ENCODE measurements at regions not wholly inside any gene's neighbourhood (a gene's known extent, or its start where the extent isn't known, plus 50 kb on each side); places are given as distances from the start of the nearest gene placed in this dataset.

- Histone ChIP-seq H3K9ac (ENCODE audit: low read length) (no peak overlapping the region), H3K4me3 (ENCODE audit: low read depth, low read length, poor library complexity, severe bottlenecking) (no peak overlapping the region), H3K4me2 (ENCODE audit: low read length) (no peak overlapping the region), H3K79me2 (ENCODE audit: insufficient read depth, low read length) (no peaks in the 10 kb centered on the region), H3K9me2 (ENCODE audit: low read depth, low read length) (no peaks in the 10 kb centered on the region), H3K27me3 (ENCODE audit: insufficient read depth, low read length) (no peaks in the 10 kb centered on the region), H3K36me3 (ENCODE audit: insufficient read depth, low read length) (no peaks in the 10 kb centered on the region), H3K27ac (ENCODE audit: low read depth, low read length, poor library complexity, severe bottlenecking) (no peak overlapping the region), H3K9me3 (ENCODE audit: low read length) (no peaks in the 10 kb centered on the region), H3K4me1 (ENCODE audit: insufficient read depth, low read length, severe bottlenecking) (no peaks in the 10 kb centered on the region), H3F3A (ENCODE audit: insufficient read depth, low read length) (no peaks in the 10 kb centered on the region), H4K20me1 (ENCODE audit: insufficient read depth, low read length) (no peaks in the 10 kb centered on the region), H2AFZ (ENCODE audit: low read length) (no peak overlapping the region)
- TF ChIP-seq CTCF (IDR thresholded peaks at IDR 0.05; ENCODE audit: low read length) (no peak), EZH2 (IDR thresholded peaks at IDR 0.05; ENCODE audit: borderline replicate concordance, low read length) (no peak)
Measured at GRCh38 chrX:75625232-75625631, 102.4 kb upstream of the ZDHHC15 start.

- Histone ChIP-seq H3K27ac (ENCODE audit: low read depth, low read length, poor library complexity, severe bottlenecking) (no peak overlapping the region), H3K27me3 (ENCODE audit: insufficient read depth, low read length) (no peaks in the 10 kb centered on the region), H3F3A (ENCODE audit: insufficient read depth, low read length) (no peaks in the 10 kb centered on the region), H3K4me3 (ENCODE audit: low read depth, low read length, poor library complexity, severe bottlenecking) (no peak overlapping the region), H3K4me2 (ENCODE audit: low read length) (no peak overlapping the region), H3K9ac (ENCODE audit: low read length) (no peak overlapping the region), H3K79me2 (ENCODE audit: insufficient read depth, low read length) (no peaks in the 10 kb centered on the region), H3K4me1 (ENCODE audit: insufficient read depth, low read length, severe bottlenecking) (no peaks in the 10 kb centered on the region), H3K9me2 (ENCODE audit: low read depth, low read length) (no peaks in the 10 kb centered on the region), H2AFZ (ENCODE audit: low read length) (no peak overlapping the region), H3K36me3 (ENCODE audit: insufficient read depth, low read length) (no peaks in the 10 kb centered on the region), H3K9me3 (ENCODE audit: low read length) (no peaks in the 10 kb centered on the region), H4K20me1 (ENCODE audit: insufficient read depth, low read length) (no peaks in the 10 kb centered on the region)
- TF ChIP-seq CTCF (IDR thresholded peaks at IDR 0.05; ENCODE audit: low read length) (no peak), EZH2 (IDR thresholded peaks at IDR 0.05; ENCODE audit: borderline replicate concordance, low read length) (no peak)
Measured at GRCh38 chrX:75623535-75623934, 100.7 kb upstream of the ZDHHC15 start.

GRCh38 chrX:75609406-75609805 lies 86.6 kb upstream of the ZDHHC15 start:
- no peak overlapping the region for H2AFZ ChIP-seq (ENCODE audit: low read length)
- H3K4me3 ChIP-seq (ENCODE audit: low read depth, low read length, poor library complexity, severe bottlenecking) = no peak overlapping the region
- TF ChIP-seq EZH2 (IDR thresholded peaks at IDR 0.05; ENCODE audit: borderline replicate concordance, low read length) (no peak), CTCF (IDR thresholded peaks at IDR 0.05; ENCODE audit: low read length) (no peak)
- no peaks in the 10 kb centered on the region for H3K27me3 ChIP-seq (ENCODE audit: insufficient read depth, low read length)
- H3K9ac ChIP-seq (ENCODE audit: low read length) = no peak overlapping the region
- no peaks in the 10 kb centered on the region for H3K4me1 ChIP-seq (ENCODE audit: insufficient read depth, low read length, severe bottlenecking)
- no peaks in the 10 kb centered on the region for H3K9me3 ChIP-seq (ENCODE audit: low read length)
- H3K79me2 ChIP-seq (ENCODE audit: insufficient read depth, low read length) = no peaks in the 10 kb centered on the region
- H3K27ac ChIP-seq (ENCODE audit: low read depth, low read length, poor library complexity, severe bottlenecking) = no peak overlapping the region
- no peaks in the 10 kb centered on the region for H3K9me2 ChIP-seq (ENCODE audit: low read depth, low read length)
- no peaks in the 10 kb centered on the region for H4K20me1 ChIP-seq (ENCODE audit: insufficient read depth, low read length)
- H3K36me3 ChIP-seq (ENCODE audit: insufficient read depth, low read length) = no peaks in the 10 kb centered on the region
- H3F3A ChIP-seq (ENCODE audit: insufficient read depth, low read length) = no peaks in the 10 kb centered on the region
- no peak overlapping the region for H3K4me2 ChIP-seq (ENCODE audit: low read length)

All from OCI-LY1 (cell line).